Suprapubic skin (tissue), 4 donors: ENCODE measurements at regions not wholly inside any gene's neighbourhood (a gene's known extent, or its start where the extent isn't known, plus 50 kb on each side); places are given as distances from the start of the nearest gene placed in this dataset.
A peak's percentile ranks its signal among the peaks of the same experiment; 100 is the strongest.

Experiments used
- DNase-seq, 2 donors: peaks; one replicate each; pipeline ENCODE4 v3.0.0-alpha.2; 2019; ENCODE audit warnings: low spot score in 2 of 2
- H3K27ac ChIP-seq: fragments of 200-600 bp; sonication (generic); one replicate; pipeline ENCODE4 v1.5.1; 2019
- H3K27me3 ChIP-seq: fragments of 200-600 bp; sonication (generic); one replicate; pipeline ENCODE4 v1.5.1; 2019
- H3K36me3 ChIP-seq: fragments of 200-600 bp; sonication (generic); one replicate; pipeline ENCODE4 v1.5.1; 2019
- H3K4me1 ChIP-seq: fragments of 200-600 bp; sonication (generic); one replicate; pipeline ENCODE4 v1.5.1; 2019
- H3K4me3 ChIP-seq: fragments of 200-600 bp; sonication (generic); one replicate; pipeline ENCODE4 v1.5.1; 2019; ENCODE audit warnings: mild to moderate bottlenecking
- H3K9me3 ChIP-seq: fragments of 200-600 bp; sonication (generic); one replicate; pipeline ENCODE4 v1.5.1; 2019
- CTCF ChIP-seq, 2 donors: fragments of 200-600 bp in 1 of 2; fragments of 450-650 bp in 1 of 2; sonication (generic) in 1 of 2; IDR thresholded peaks; one replicate each; pipeline ENCODE4 v1.5.1; 2016 to 2019; ENCODE audit warnings: antibody characterized with exemption in 2 of 2, mild to moderate bottlenecking in 1 of 2, moderate library complexity in 1 of 2
- EP300 ChIP-seq: sonication (generic); formaldehyde crosslinking; IDR thresholded peaks from one replicate; pipeline ENCODE4 v1.6.1; 2017; ENCODE audit warnings: antibody characterized with exemption
- POLR2A ChIP-seq, 2 donors: fragments of 450-650 bp; IDR thresholded peaks; one replicate each; pipeline ENCODE4 v1.6.1; 2017; ENCODE audit warnings: antibody characterized with exemption in 2 of 2, mild to moderate bottlenecking in 2 of 2, moderate library complexity in 2 of 2
- POLR2AphosphoS5 ChIP-seq, 3 donors: sonication (generic); formaldehyde crosslinking; IDR thresholded peaks; one replicate each; pipeline ENCODE4 v1.6.1; 2017; ENCODE audit warnings: antibody characterized with exemption in 3 of 3
- WGBS: methylation state at CpG from one replicate; pipeline ENCODE4 v1.1.5; 2018; 5-methylcytosine and 5-hydroxymethylcytosine counted together

GRCh38 chr9:134498814-134499166 is 142.8 kb upstream of the COL5A1 start:
- Histone ChIP-seq H3K4me3 (no peak overlapping the region), H3K9me3 (no peaks in the 10 kb centered on the region), H3K4me1 (peaks cover 5% of the 10 kb centered on the region), H3K27me3 (peaks cover 41% of the 10 kb centered on the region), H3K36me3 (no peaks in the 10 kb centered on the region), H3K27ac (no peak overlapping the region)
- TF ChIP-seq EP300 (no peak), CTCF (IDR thresholded peaks at IDR 0.05) (no peak), POLR2AphosphoS5 (IDR thresholded peaks at IDR 0.05) (no peak), POLR2A (IDR thresholded peaks at IDR 0.05) (no peak)
- DNase-seq, result no peak
- WGBS, result 92% methylated on average over 1 of the region's 1 CpG

- Histone ChIP-seq H3K9me3 (no peaks in the 10 kb centered on the region), H3K4me1 (peaks cover 5% of the 10 kb centered on the region), H3K27me3 (peaks cover 47% of the 10 kb centered on the region), H3K27ac (no peak overlapping the region), H3K36me3 (no peaks in the 10 kb centered on the region), H3K4me3 (no peak overlapping the region)
- peak in 1 of 2 donors; percentile 76 for DNase-seq
- WGBS, result 27% methylated on average over 33 of the region's 44 CpGs
- TF ChIP-seq EP300 (no peak), POLR2A (IDR thresholded peaks at IDR 0.05) (no peak), CTCF (IDR thresholded peaks at IDR 0.05) (no peak), POLR2AphosphoS5 (IDR thresholded peaks at IDR 0.05) (no peak)
These were observed 140.5 kb upstream of the COL5A1 start for GRCh38 chr9:134500931-134501760.

GRCh38 chr9:134501761-134502265 is 139.8 kb upstream of the COL5A1 start:
- no peak overlapping the region for H3K27ac ChIP-seq
- 44% methylated on average over 18 of the region's 20 CpGs for WGBS
- peaks cover 42% of the 10 kb centered on the region for H3K27me3 ChIP-seq
- no peak for TF ChIP-seq CTCF (IDR thresholded peaks at IDR 0.05)
- no peak for TF ChIP-seq POLR2A (IDR thresholded peaks at IDR 0.05)
- TF ChIP-seq POLR2AphosphoS5 (IDR thresholded peaks at IDR 0.05), result no peak
- no peaks in the 10 kb centered on the region for H3K9me3 ChIP-seq
- H3K4me1 ChIP-seq, result peaks cover 5% of the 10 kb centered on the region
- H3K36me3 ChIP-seq, result no peaks in the 10 kb centered on the region
- no peak overlapping the region for H3K4me3 ChIP-seq
- peak in 1 of 2 donors; percentile 72 for DNase-seq

GRCh38 chr9:134502266-134502791 is 139.3 kb upstream of the COL5A1 start:
- Histone ChIP-seq H3K36me3 (no peaks in the 10 kb centered on the region), H3K9me3 (no peaks in the 10 kb centered on the region), H3K27ac (no peak overlapping the region), H3K4me1 (peaks cover 5% of the 10 kb centered on the region), H3K27me3 (peaks cover 42% of the 10 kb centered on the region), H3K4me3 (no peak overlapping the region)
- 80% methylated on average over 6 of the region's 15 CpGs for whole genome bisulfite sequencing
- TF ChIP-seq POLR2A (IDR thresholded peaks at IDR 0.05), result no peak
- TF ChIP-seq EP300, result no peak
- no peak for TF ChIP-seq CTCF (IDR thresholded peaks at IDR 0.05)
- DNase-seq, result peak in 1 of 2 donors; percentile 73

GRCh38 chr9:134502809-134503211 is 138.8 kb upstream of the COL5A1 start:
- H3K4me1 ChIP-seq, result peaks cover 5% of the 10 kb centered on the region
- peaks cover 42% of the 10 kb centered on the region for H3K27me3 ChIP-seq
- TF ChIP-seq POLR2AphosphoS5 (IDR thresholded peaks at IDR 0.05), result no peak
- TF ChIP-seq POLR2A (IDR thresholded peaks at IDR 0.05), result no peak
- TF ChIP-seq EP300, result no peak
- no peak for TF ChIP-seq CTCF (IDR thresholded peaks at IDR 0.05)
- DNase-seq, result peak; percentile 80 to 82
- WGBS, result 88% methylated on average over 5 of the region's 15 CpGs
- H3K9me3 ChIP-seq, result no peaks in the 10 kb centered on the region
- no peaks in the 10 kb centered on the region for H3K36me3 ChIP-seq
- no peak overlapping the region for H3K27ac ChIP-seq
- H3K4me3 ChIP-seq, result no peak overlapping the region
